HG02678 (cell line): ENCODE measurements at regions not wholly inside any gene's neighbourhood (a gene's known extent, or its start where the extent isn't known, plus 50 kb on each side); places are given as distances from the start of the nearest gene placed in this dataset.

Source experiments
- ATAC-seq: cut with Tn5 transposase; IDR thresholded peaks from one replicate; pipeline ENCODE4 v1.9.1; 2021; ENCODE audit warnings: mild to moderate bottlenecking, moderate library complexity; ENCODE audit not compliant: unreplicated experiment

- ATAC-seq: no peak
These were observed 257.8 kb downstream of the NR2F1-AS1 start for GRCh38 chr5:93322974-93323860.

GRCh38 chr5:93320920-93321445 is 260.0 kb downstream of the NR2F1-AS1 start:
- no peak for ATAC-seq

GRCh38 chr5:93313672-93314071 is 267.3 kb downstream of the NR2F1-AS1 start:
- no peak for ATAC-seq

GRCh38 chr5:93311881-93312280 is 269.1 kb downstream of the NR2F1-AS1 start:
- ATAC-seq: no peak

- no peak for ATAC-seq
These were observed 273.5 kb downstream of the NR2F1-AS1 start for GRCh38 chr5:93307557-93307956.

- no peak for ATAC-seq
These were observed 275.0 kb downstream of the NR2F1-AS1 start for GRCh38 chr5:93305984-93306383.

GRCh38 chr5:93304456-93305250 is 276.4 kb downstream of the NR2F1-AS1 start:
- no peak for ATAC-seq

GRCh38 chr5:93303291-93303691 is 277.7 kb downstream of the NR2F1-AS1 start:
- no peak for ATAC-seq

- ATAC-seq: no peak
These were observed 278.3 kb downstream of the NR2F1-AS1 start for GRCh38 chr5:93302711-93303110.

- ATAC-seq: no peak
These were observed 280.1 kb downstream of the NR2F1-AS1 start for GRCh38 chr5:93300945-93301344.

- ATAC-seq: no peak
These were observed 280.6 kb downstream of the NR2F1-AS1 start for GRCh38 chr5:93300309-93300923.

- ATAC-seq: no peak
These were observed 281.2 kb downstream of the NR2F1-AS1 start for GRCh38 chr5:93299681-93300308.

- no peak for ATAC-seq
These were observed 283.9 kb downstream of the NR2F1-AS1 start for GRCh38 chr5:93297116-93297515.

GRCh38 chr5:93296338-93296737 is 284.7 kb downstream of the NR2F1-AS1 start:
- ATAC-seq: no peak

- ATAC-seq: no peak
These were observed 286.0 kb downstream of the NR2F1-AS1 start for GRCh38 chr5:93294996-93295395.

GRCh38 chr5:93294199-93294598 is 286.8 kb downstream of the NR2F1-AS1 start:
- no peak for ATAC-seq

GRCh38 chr5:93289942-93290341 is 291.1 kb downstream of the NR2F1-AS1 start:
- ATAC-seq: no peak

GRCh38 chr5:93285461-93285860 is 295.6 kb downstream of the NR2F1-AS1 start:
- no peak for ATAC-seq

GRCh38 chr5:93281980-93282772 is 298.8 kb downstream of the NR2F1-AS1 start:
- ATAC-seq: no peak

- no peak for ATAC-seq
These were observed 300.5 kb downstream of the NR2F1-AS1 start for GRCh38 chr5:93280518-93280917.
